22Rv1 (cell line): ENCODE measurements at regions not wholly inside any gene's neighbourhood (a gene's known extent, or its start where the extent isn't known, plus 50 kb on each side); places are given as distances from the start of the nearest gene placed in this dataset.

Experiments
- ZFX ChIP-seq: fragments of 450-650 bp; IDR thresholded peaks from 2 replicates; pipeline ENCODE4 v1.6.1; 2017; ENCODE audit warnings: antibody characterized with exemption, borderline replicate concordance
- TF ChIP-seq, protein P1 (sequence below): fragments of 450-650 bp; IDR thresholded peaks from 2 replicates; pipeline ENCODE4 v1.5.1; 2017; ENCODE audit warnings: mild to moderate bottlenecking

DNA sequence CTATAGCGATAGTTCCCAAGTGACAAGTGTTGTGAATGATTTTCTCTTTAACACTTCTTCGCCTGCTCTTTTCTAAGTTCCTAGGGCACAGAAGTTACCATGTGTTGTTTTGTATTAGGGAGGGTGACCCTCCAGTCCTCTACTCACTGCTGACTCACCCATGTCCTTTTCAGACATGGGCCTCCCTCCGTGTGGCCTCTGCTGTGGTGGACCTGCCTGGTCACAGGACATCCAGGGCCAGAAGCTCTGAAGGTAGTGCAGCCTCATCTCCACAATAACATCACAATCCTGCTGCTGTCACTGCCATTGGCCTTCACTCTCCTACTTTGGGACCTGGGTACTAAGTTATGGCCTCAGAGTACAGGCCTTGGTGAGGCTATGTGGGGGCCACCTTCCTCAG is 87.1 kb upstream of the TNFAIP3 start:
- TF ChIP-seq, protein P1, sequence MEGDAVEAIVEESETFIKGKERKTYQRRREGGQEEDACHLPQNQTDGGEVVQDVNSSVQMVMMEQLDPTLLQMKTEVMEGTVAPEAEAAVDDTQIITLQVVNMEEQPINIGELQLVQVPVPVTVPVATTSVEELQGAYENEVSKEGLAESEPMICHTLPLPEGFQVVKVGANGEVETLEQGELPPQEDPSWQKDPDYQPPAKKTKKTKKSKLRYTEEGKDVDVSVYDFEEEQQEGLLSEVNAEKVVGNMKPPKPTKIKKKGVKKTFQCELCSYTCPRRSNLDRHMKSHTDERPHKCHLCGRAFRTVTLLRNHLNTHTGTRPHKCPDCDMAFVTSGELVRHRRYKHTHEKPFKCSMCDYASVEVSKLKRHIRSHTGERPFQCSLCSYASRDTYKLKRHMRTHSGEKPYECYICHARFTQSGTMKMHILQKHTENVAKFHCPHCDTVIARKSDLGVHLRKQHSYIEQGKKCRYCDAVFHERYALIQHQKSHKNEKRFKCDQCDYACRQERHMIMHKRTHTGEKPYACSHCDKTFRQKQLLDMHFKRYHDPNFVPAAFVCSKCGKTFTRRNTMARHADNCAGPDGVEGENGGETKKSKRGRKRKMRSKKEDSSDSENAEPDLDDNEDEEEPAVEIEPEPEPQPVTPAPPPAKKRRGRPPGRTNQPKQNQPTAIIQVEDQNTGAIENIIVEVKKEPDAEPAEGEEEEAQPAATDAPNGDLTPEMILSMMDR, result no peak
- TF ChIP-seq ZFX, result no peak
